DOHH2 (cell line): ENCODE measurements at regions not wholly inside any gene's neighbourhood (a gene's known extent, or its start where the extent isn't known, plus 50 kb on each side); places are given as distances from the start of the nearest gene placed in this dataset.

Source experiments
- H3F3A ChIP-seq: fragments of 200-600 bp; sonication (generic), shearing (Covaris generic); 2 replicates; pipeline ENCODE4 v1.6.0; 2016; ENCODE audit warnings: antibody characterized with exemption, mild to moderate bottlenecking; ENCODE audit not compliant: control insufficient read depth, insufficient read depth
- H3K27ac ChIP-seq: fragments of 200-600 bp; sonication (generic); 2 replicates; pipeline ENCODE4 v1.5.1; 2014; ENCODE audit warnings: low read depth, mild to moderate bottlenecking, low read length, moderate library complexity
- H3K27me3 ChIP-seq: fragments of 200-600 bp; sonication (generic); 2 replicates; pipeline ENCODE4 v1.6.1; 2014; ENCODE audit warnings: mild to moderate bottlenecking, low read length, mixed read lengths; ENCODE audit not compliant: control insufficient read depth
- H3K36me3 ChIP-seq: fragments of 200-600 bp; sonication (generic); 2 replicates; pipeline ENCODE4 v1.6.1; 2014; ENCODE audit warnings: mild to moderate bottlenecking, low read length, moderate library complexity, mixed read lengths; ENCODE audit not compliant: control insufficient read depth
- H3K4me1 ChIP-seq: fragments of 200-600 bp; sonication (generic); 2 replicates; pipeline ENCODE4 v1.6.1; 2014; ENCODE audit warnings: mild to moderate bottlenecking, low read length, mixed read lengths; ENCODE audit not compliant: control insufficient read depth
- H3K4me2 ChIP-seq: fragments of 200-600 bp; sonication (generic); 2 replicates; pipeline ENCODE4 v1.6.0; 2014; ENCODE audit warnings: mild to moderate bottlenecking, low read length, moderate library complexity
- H3K4me3 ChIP-seq: fragments of 200-600 bp; sonication (generic); 2 replicates; pipeline ENCODE4 v1.5.1; 2014; ENCODE audit warnings: mild to moderate bottlenecking, low read length, mixed read lengths
- H3K79me2 ChIP-seq: fragments of 200-600 bp; sonication (generic); 2 replicates; pipeline ENCODE4 v1.6.1; 2014; ENCODE audit warnings: mild to moderate bottlenecking, low read length, mixed read lengths; ENCODE audit not compliant: control insufficient read depth
- H3K9me2 ChIP-seq: fragments of 200-600 bp; sonication (generic); replicated peaks from 2 replicates; pipeline ENCODE4 v1.6.1; 2014; ENCODE audit warnings: mild to moderate bottlenecking, low read length, mixed read lengths; ENCODE audit not compliant: control insufficient read depth
- H3K9me3 ChIP-seq: fragments of 200-600 bp; sonication (generic); 2 replicates; pipeline ENCODE4 v1.6.1; 2014; ENCODE audit warnings: antibody characterized with exemption, low read length, mixed read lengths; ENCODE audit not compliant: control insufficient read depth, insufficient read depth
- H4K20me1 ChIP-seq: fragments of 200-600 bp; sonication (generic); 2 replicates; pipeline ENCODE4 v1.6.0; 2014; ENCODE audit warnings: low read depth, mild to moderate bottlenecking, antibody characterized with exemption, low read length, moderate library complexity; ENCODE audit not compliant: control insufficient read depth, insufficient read depth
- CTCF ChIP-seq: fragments of 200-600 bp; sonication (generic); IDR thresholded peaks from one replicate; pipeline ENCODE4 v1.5.1; 2014; ENCODE audit warnings: antibody characterized with exemption, mild to moderate bottlenecking, low read depth, low read length; ENCODE audit not compliant: poor library complexity, severe bottlenecking
- EZH2phosphoT487 ChIP-seq: fragments of 200-600 bp; sonication (generic); IDR thresholded peaks from 2 replicates; pipeline ENCODE4 v1.6.1; 2017; ENCODE audit warnings: borderline replicate concordance, mild to moderate bottlenecking, antibody characterized with exemption, low read length, moderate library complexity, mixed read lengths

DNA sequence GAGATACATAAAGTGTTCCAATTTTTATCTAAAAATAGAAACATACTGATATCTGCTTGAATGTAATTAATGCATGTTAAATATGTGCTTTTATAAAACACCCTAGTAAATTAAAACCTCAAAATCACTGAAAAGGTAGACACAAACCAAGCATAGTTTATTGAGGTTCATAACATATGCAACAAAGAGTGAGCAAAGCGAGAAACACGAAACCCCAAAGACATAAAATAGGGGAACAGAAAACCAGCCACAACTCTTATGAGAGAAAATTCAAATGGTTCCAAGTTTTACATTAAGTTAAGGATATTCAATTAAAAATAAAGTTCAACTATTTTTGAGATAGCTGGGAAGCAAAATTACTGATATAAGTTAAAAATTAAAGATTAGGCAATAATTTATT, 336.4 kb upstream of the AGA start:
- Histone ChIP-seq H3K4me1 (no peaks in the 10 kb centered on the region), H3F3A (no peaks in the 10 kb centered on the region), H3K4me2 (no peak overlapping the region), H3K9me3 (no peaks in the 10 kb centered on the region), H3K27me3 (no peaks in the 10 kb centered on the region), H3K79me2 (no peaks in the 10 kb centered on the region), H4K20me1 (no peaks in the 10 kb centered on the region), H3K27ac (no peak overlapping the region), H3K36me3 (no peaks in the 10 kb centered on the region), H3K9me2 (no peaks in the 10 kb centered on the region), H3K4me3 (no peak overlapping the region)
- TF ChIP-seq EZH2phosphoT487 (no peak), CTCF (no peak)

- Histone ChIP-seq H3F3A (no peaks in the 10 kb centered on the region), H3K4me1 (no peaks in the 10 kb centered on the region), H3K27ac (no peak overlapping the region), H3K79me2 (no peaks in the 10 kb centered on the region), H3K36me3 (no peaks in the 10 kb centered on the region), H3K27me3 (no peaks in the 10 kb centered on the region), H4K20me1 (no peaks in the 10 kb centered on the region), H3K4me2 (no peak overlapping the region), H3K9me3 (no peaks in the 10 kb centered on the region), H3K4me3 (no peak overlapping the region), H3K9me2 (no peaks in the 10 kb centered on the region)
- TF ChIP-seq EZH2phosphoT487, result no peak
- no peak for TF ChIP-seq CTCF
These were observed 342.8 kb upstream of the AGA start for GRCh38 chr4:177785000-177785399.

DNA sequence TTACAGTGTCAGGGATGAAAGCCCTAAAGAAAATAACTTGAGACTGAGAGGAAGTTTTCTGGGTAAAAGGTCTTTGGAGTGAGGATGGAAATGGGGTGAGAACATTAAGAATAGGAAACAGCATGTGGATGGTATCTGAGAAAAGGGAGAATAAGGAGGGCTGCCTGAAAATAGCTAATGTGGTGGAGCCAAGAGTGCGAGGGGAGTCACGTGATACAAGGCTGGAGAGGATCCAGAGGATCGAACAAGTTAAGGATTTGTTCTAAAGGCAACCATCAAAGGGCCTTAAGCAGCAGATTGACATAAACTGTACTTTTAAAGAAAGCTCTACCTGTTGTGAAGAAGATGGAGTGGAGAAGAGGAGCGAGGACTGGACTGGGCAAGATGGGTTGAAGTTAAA, 347.4 kb upstream of the AGA start:
- H3K4me3 ChIP-seq, result no peak overlapping the region
- H3K9me2 ChIP-seq, result no peaks in the 10 kb centered on the region
- no peaks in the 10 kb centered on the region for H3F3A ChIP-seq
- no peaks in the 10 kb centered on the region for H3K27me3 ChIP-seq
- no peaks in the 10 kb centered on the region for H3K79me2 ChIP-seq
- H3K9me3 ChIP-seq, result no peaks in the 10 kb centered on the region
- TF ChIP-seq EZH2phosphoT487, result no peak
- TF ChIP-seq CTCF, result no peak
- H3K4me2 ChIP-seq, result no peak overlapping the region
- no peaks in the 10 kb centered on the region for H4K20me1 ChIP-seq
- no peak overlapping the region for H3K27ac ChIP-seq
- H3K4me1 ChIP-seq, result no peaks in the 10 kb centered on the region
- no peaks in the 10 kb centered on the region for H3K36me3 ChIP-seq

GRCh38 chr4:177791188-177791587, 349.0 kb upstream of the AGA start:
- Histone ChIP-seq H3K36me3 (no peaks in the 10 kb centered on the region), H3K4me1 (no peaks in the 10 kb centered on the region), H3K9me2 (no peaks in the 10 kb centered on the region), H3K4me2 (no peak overlapping the region), H3K9me3 (no peaks in the 10 kb centered on the region), H3K27ac (no peak overlapping the region), H3K79me2 (no peaks in the 10 kb centered on the region), H4K20me1 (no peaks in the 10 kb centered on the region), H3K4me3 (no peak overlapping the region), H3K27me3 (no peaks in the 10 kb centered on the region), H3F3A (no peaks in the 10 kb centered on the region)
- TF ChIP-seq EZH2phosphoT487, result no peak
- no peak for TF ChIP-seq CTCF
